Heart left ventricle (tissue), 16 donors: ENCODE measurements at regions not wholly inside any gene's neighbourhood (a gene's known extent, or its start where the extent isn't known, plus 50 kb on each side); places are given as distances from the start of the nearest gene placed in this dataset.

Experiments
- ATAC-seq, 4 donors: fragments of 200-7000 bp; cut with Tn5 transposase; one replicate each; pipeline ENCODE4 v1.9.1; 2020 to 2022; ENCODE audit warnings: moderate library complexity in 4 of 4, mild to moderate bottlenecking in 3 of 4, moderate number of reproducible peaks in 1 of 4
- DNase-seq, 5 donors: peaks; one replicate each; pipeline ENCODE4 v3.0.0-alpha.2; 2020
- H3K27ac ChIP-seq, 12 donors: fragments of 200-600 bp; sonication (generic) in 4 of 12; one replicate each; pipeline versions ENCODE4 v1.5.0 to v1.8.0; 2016 to 2022; ENCODE audit warnings: mild to moderate bottlenecking in 2 of 12
- H3K27me3 ChIP-seq, 9 donors: fragments of 200-600 bp; sonication (generic) in 2 of 9; one replicate each; pipeline versions ENCODE4 v1.5.1 to v1.8.0; 2016 to 2022; ENCODE audit warnings: mild to moderate bottlenecking in 3 of 9
- H3K36me3 ChIP-seq, 9 donors: fragments of 200-600 bp; sonication (generic) in 2 of 9; one replicate each; pipeline versions ENCODE4 v1.5.0 to v1.8.0; 2018 to 2022; ENCODE audit warnings: mild to moderate bottlenecking in 2 of 9
- H3K4me1 ChIP-seq, 12 donors: fragments of 200-600 bp; sonication (generic) in 4 of 12; one replicate each; pipeline versions ENCODE4 v1.5.0 to v1.8.0; 2016 to 2022; ENCODE audit warnings: mild to moderate bottlenecking in 3 of 12
- H3K4me3 ChIP-seq, 12 donors: fragments of 200-600 bp; sonication (generic) in 4 of 12; one replicate each; pipeline versions ENCODE4 v1.5.0 to v1.8.0; 2017 to 2022; ENCODE audit warnings: mild to moderate bottlenecking in 9 of 12, moderate library complexity in 4 of 12
- H3K9me3 ChIP-seq, 12 donors: fragments of 200-600 bp; sonication (generic) in 4 of 12; one replicate each; pipeline versions ENCODE4 v1.5.0 to v1.8.0; 2016 to 2022; ENCODE audit warnings: mild to moderate bottlenecking in 1 of 12
- POLR2A ChIP-seq, 2 donors: fragments of 450-650 bp; IDR thresholded peaks; one replicate each; pipeline ENCODE4 v1.6.1; 2017; ENCODE audit warnings: antibody characterized with exemption in 2 of 2, mild to moderate bottlenecking in 2 of 2, moderate library complexity in 2 of 2
- WGBS, 4 donors: extraction: QIAGEN DNeasy Blood & Tissue Kit in 2 of 4; methylation state at CpG; one replicate each; pipeline versions ENCODE4 v1.1.5 to v1.1.7; 2013 to 2018; 5-methylcytosine and 5-hydroxymethylcytosine counted together
- intact Hi-C, 10 donors: fragments of 100-400 bp; cut with DNase I; formaldehyde crosslinking; loops; one replicate each; pipeline versions ENCODE4 v1.11.1 to v1.14.2; 2022
- TF ChIP-seq, protein P1 (sequence below), 12 donors: fragments of 200-600 bp; sonication (generic) in 4 of 12; IDR thresholded peaks; one replicate each; pipeline versions ENCODE4 v1.5.0 to v1.8.0; 2018 to 2022; ENCODE audit warnings: antibody characterized with exemption in 12 of 12, mild to moderate bottlenecking in 5 of 12
- donor health status: ischemic (EF 13 %, LVEDD 7.1; RV severe dilation, severe dysfunction).
- donor health status: healthy with polysubstance abuse.
- donor health status: DM: no; HTN: yes; CAD: no.
- donor health status: DM: no; HTN: no; CAD: no.
- donor health status: ischemic (EF 25% LVEDD 6.9; RV normal size, moderate dysfunction).
- donor health status: ischemic (EF 25% LVEDD 5.7; RV mildly dilated, moderate dysfunction).
- donor health status: healthy.
- donor health status: DM: yes; HTN: yes; CAD: no.
- donor health status: ischemic (EF 35%, LVEDD 5.7; RV mildly dilated, moderate dysfunction).
- donor health status: nonischemic (EF 11% LVEDD 7.7; RV severe dilation, severe dysfunction).
- donor health status: DM: yes; HTN: yes; CAD: no.
- donor health status: PGD.
- donor health status: ischemic (EF 29% LVEDD 5.4; RV normal size, mild dysfunction).
- donor health status: nonischemic (EF 23%, LVEDD 6.1; RV moderate dilation, normal function).

DNA sequence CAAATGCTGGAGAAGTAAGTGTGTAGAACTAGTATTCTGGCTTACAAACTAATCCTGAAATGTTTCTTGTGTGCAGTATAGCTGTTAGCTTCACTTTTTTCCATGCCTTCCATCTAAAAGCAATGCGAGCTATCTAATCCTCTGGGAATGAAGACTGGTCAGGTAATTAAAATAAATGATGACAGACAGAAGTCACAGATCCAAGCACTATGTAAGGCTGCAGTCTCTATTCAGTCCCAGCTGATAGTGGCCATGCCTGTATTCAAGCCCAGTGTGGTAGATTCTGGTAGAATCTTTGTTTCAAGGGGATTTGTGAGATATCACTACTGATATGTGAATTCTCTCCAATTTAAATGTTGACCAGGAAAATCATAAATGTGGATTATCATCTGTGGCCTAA, 637.2 kb downstream of the TMTC2 start:
- TF ChIP-seq, protein P1, sequence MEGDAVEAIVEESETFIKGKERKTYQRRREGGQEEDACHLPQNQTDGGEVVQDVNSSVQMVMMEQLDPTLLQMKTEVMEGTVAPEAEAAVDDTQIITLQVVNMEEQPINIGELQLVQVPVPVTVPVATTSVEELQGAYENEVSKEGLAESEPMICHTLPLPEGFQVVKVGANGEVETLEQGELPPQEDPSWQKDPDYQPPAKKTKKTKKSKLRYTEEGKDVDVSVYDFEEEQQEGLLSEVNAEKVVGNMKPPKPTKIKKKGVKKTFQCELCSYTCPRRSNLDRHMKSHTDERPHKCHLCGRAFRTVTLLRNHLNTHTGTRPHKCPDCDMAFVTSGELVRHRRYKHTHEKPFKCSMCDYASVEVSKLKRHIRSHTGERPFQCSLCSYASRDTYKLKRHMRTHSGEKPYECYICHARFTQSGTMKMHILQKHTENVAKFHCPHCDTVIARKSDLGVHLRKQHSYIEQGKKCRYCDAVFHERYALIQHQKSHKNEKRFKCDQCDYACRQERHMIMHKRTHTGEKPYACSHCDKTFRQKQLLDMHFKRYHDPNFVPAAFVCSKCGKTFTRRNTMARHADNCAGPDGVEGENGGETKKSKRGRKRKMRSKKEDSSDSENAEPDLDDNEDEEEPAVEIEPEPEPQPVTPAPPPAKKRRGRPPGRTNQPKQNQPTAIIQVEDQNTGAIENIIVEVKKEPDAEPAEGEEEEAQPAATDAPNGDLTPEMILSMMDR (IDR thresholded peaks at IDR 0.05), result no peak
- TF ChIP-seq POLR2A (IDR thresholded peaks at IDR 0.05), result no peak
- intact Hi-C loops, result no loop called here
- Histone ChIP-seq H3K9me3 (no peaks in the 10 kb centered on the region), H3K36me3 (no peaks in the 10 kb centered on the region), H3K4me3 (no peak overlapping the region), H3K4me1 (no peaks in the 10 kb centered on the region), H3K27me3 (no peaks in the 10 kb centered on the region), H3K27ac (no peak overlapping the region)
- WGBS, 4 donors, result 0 to 82% (median 11%) methylated on average over 1 of the region's 1 CpG
- no peak for DNase-seq
- no peak for ATAC-seq

DNA sequence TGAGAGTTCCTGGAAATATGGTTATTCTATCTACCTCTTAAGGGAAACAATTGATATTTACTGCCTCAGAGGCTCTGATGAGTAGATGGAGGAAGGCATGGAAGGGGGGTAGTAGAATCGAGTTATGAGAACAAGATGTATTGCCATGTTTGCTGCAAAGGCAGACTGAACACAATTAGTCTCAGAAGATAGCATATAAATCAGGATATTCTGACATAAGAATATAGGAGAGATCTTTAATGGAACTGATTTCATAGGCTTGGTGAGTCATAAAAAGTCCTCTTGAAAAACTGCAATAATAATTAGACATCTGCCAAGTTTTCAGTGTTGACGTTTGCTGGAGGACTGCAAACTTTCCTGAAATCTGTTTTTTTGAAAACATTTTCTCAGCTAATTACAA, 636.1 kb downstream of the TMTC2 start:
- DNase-seq, result no peak
- ATAC-seq, result no peak
- no peak for TF ChIP-seq POLR2A (IDR thresholded peaks at IDR 0.05)
- TF ChIP-seq, protein P1 (IDR thresholded peaks at IDR 0.05), result no peak
- H3K4me1 ChIP-seq, result peaks cover 0 to 5% (median 0%) of the 10 kb centered on the region in 12 donors
- intact Hi-C loops, result no loop called here
- whole genome bisulfite sequencing, 4 donors, result 54 to 76% (median 64%) methylated on average over 2 of the region's 2 CpGs
- H3K4me3 ChIP-seq, result no peak overlapping the region
- H3K9me3 ChIP-seq, result no peaks in the 10 kb centered on the region
- no peaks in the 10 kb centered on the region for H3K27me3 ChIP-seq
- no peak overlapping the region for H3K27ac ChIP-seq
- H3K36me3 ChIP-seq, result no peaks in the 10 kb centered on the region

DNA sequence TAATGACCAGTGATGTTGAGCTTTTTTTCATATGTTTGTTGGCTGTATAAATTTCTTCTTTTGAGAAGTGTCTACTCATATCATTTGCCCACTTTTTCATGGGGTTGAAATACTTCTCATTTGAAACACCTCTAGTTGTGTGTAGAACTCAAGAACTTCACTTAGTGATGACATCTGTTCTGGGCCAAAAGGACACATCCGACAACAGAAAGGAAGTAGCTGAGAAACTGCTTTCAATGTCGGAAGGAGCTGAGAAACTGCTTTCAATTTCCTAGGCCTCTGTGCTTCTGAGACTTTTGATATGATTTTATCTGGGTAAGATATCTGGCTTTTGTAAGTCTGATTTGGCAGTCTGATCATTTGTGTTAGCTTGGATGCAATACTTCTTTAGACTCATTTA, 635.3 kb downstream of the TMTC2 start:
- peaks cover 0 to 5% (median 0%) of the 10 kb centered on the region in 12 donors for H3K4me1 ChIP-seq
- no peaks in the 10 kb centered on the region for H3K27me3 ChIP-seq
- intact Hi-C loops, result no loop called here
- ATAC-seq (no peak), DNase-seq (no peak)
- TF ChIP-seq, protein P1 (IDR thresholded peaks at IDR 0.05), result no peak
- no peak for TF ChIP-seq POLR2A (IDR thresholded peaks at IDR 0.05)
- H3K4me3 ChIP-seq, result no peak overlapping the region
- H3K36me3 ChIP-seq, result no peaks in the 10 kb centered on the region
- 53 to 79% (median 65%) methylated on average over 2 of the region's 2 CpGs for WGBS, 4 donors
- no peaks in the 10 kb centered on the region for H3K9me3 ChIP-seq
- H3K27ac ChIP-seq, result no peak overlapping the region

DNA sequence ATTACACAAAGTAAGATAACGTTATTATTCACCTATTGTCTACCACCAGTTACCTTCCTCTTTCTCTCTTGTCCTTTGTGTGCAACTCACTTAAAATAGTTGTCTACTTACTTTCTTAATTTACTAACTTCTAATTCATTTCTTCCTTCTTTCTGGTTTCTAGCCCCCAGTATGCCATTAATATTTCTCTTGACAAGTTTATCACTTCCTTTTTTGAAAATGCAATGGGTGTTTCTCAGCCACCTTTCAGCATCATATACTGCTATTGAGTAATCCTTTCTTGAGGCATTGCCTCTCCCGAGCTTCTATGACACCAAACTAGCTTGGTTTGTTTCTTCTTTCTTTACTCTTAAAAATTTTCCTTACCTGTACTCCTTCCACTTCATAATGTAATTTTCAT, 633.6 kb downstream of the TMTC2 start:
- DNase-seq (no peak), ATAC-seq (no peak)
- no peak overlapping the region for H3K4me3 ChIP-seq
- H3K4me1 ChIP-seq, result peaks cover 0 to 5% (median 0%) of the 10 kb centered on the region in 12 donors
- no peaks in the 10 kb centered on the region for H3K9me3 ChIP-seq
- TF ChIP-seq, protein P1 (IDR thresholded peaks at IDR 0.05), result no peak
- no peak for TF ChIP-seq POLR2A (IDR thresholded peaks at IDR 0.05)
- intact Hi-C loops, result no loop called here
- no peak overlapping the region for H3K27ac ChIP-seq
- H3K27me3 ChIP-seq, result no peaks in the 10 kb centered on the region
- no peaks in the 10 kb centered on the region for H3K36me3 ChIP-seq
- 73 to 77% (median 73%) methylated on average over 2 of the region's 2 CpGs for WGBS, 4 donors
